NCI-H1092 treated with DMSO at 0.1 percent for 48 hours (cell line): ENCODE measurements at regions not wholly inside any gene's neighbourhood (a gene's known extent, or its start where the extent isn't known, plus 50 kb on each side); places are given as distances from the start of the nearest gene placed in this dataset.
"Not testable (repeated sequence)": the region's sequence is repeated elsewhere in the genome, so short reads cannot be mapped to it uniquely, and the experiment has no call there.

Source experiments
- DNase-seq: peaks from one replicate; lab custom pipeline; 2025; lab: John Stamatoyannopoulos, UW

- DNase-seq = no peak
Observed at GRCh38 chr11:109677876-109678275, 255.9 kb downstream of the C11orf87 start.

DNA sequence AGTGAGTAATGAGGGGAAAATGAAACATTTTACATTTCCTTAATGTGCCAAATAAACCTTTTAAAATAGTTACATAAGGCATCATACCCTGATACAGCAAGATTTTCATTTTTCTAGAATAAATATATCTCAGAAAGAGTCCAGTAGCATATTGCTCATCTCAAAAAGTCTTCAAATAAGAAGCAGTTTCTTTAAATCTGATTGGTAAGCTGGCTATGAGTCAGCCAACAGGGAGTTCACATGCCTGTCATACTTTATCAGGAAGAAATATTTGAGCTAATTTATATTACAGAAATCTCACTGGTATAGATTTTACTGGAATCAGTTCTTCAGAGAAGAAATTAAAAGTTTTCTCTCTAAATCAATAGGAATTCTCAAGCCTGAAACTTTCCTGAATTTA is 258.1 kb downstream of the C11orf87 start:
- no peak for DNase-seq

DNA sequence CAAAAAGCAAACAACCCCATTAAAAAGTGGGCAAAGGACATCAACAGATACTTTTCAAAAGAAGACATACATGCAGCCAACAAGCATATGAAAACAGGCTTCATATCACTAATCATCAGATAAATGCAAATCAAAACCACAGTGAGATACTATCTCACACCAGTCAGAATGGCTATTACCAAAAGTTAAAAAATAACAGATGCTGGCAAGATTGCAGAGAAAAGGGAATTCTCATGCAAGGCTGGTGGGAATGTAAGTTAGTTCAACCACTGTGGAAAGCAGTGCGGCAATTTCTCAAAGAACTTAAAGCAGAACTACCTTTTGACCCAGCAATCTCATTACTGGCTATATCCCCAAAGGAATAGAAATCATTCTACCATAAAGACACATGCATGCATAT is 260.8 kb downstream of the C11orf87 start:
- DNase-seq = not testable (repeated sequence)

DNA sequence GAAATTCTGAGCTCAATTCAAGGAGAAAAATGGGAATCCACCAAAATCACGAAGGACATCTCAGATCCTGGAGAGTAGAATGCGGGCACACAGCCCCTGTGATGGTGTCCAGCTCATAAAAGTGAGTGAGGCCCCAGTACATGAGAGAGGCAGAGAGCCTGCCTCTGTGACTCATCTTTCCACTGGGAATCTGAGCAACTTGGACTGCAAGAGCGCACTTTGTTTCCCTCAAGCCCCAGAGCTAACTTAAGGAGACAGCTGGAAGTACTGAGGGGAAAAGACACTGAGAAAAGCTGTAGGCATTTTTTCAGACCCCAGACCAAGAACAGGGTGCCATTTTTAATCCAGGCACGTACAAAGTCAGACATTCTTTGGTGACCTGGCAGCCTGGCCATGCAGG is 273.7 kb downstream of the C11orf87 start:
- no peak for DNase-seq

DNA sequence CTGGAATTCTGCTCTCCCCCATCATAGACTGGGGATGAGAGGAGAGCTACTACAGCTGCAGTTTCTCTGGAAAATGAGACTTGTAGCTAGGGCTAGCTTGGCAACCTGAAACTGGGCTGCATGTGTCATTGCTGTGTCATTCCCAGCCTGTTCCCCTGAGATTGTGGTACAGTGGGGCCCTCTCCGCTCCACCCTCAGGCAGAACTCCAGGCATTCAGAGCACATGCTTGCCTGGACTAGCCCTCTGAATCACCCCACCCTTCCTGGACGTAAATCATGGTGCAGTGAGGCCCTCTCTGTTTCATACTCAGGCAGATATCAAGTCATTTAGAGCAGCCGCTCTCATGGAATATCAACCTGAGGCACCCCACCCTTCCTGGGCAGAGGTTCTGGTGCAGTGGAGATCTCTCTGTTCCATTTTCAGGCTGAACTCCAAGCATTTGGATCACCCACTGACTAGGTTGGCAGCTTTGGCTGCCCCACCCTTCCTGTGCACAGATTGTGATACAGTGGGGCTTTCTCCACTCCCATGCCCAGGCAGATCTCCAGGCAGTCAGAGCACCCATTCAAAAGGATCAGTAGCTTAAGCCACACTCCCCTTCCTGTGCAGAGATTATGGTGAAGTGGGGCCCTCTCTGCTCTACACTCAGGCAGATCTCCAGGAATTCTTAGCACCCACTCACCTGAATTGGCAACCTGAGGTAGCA is 274.4 kb downstream of the C11orf87 start:
- DNase-seq = no peak

GRCh38 chr11:109697140-109697843 is 275.3 kb downstream of the C11orf87 start:
- DNase-seq = peak; percentile 65

DNA sequence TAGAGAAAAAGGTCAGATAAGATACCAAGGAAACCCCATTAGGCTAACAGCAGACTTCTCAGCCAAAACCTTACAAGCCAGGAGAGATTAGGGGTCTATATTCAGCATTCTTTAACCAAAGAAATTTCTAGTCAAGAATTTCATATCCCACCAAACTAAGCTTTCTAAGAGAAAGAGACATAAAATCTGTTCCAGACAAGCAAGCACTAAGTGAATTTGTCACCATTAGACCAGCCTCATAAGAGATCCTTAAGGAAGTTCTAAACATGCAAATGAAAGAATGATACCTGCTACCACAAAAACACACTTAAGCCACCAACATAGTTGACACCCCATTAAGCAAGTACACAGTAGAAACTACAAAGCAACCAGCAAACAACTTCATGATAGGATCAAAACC is 276.2 kb downstream of the C11orf87 start:
- no peak for DNase-seq

GRCh38 chr11:109704432-109704831 is 282.4 kb downstream of the C11orf87 start:
- DNase-seq = peak; percentile 21

GRCh38 chr11:109706945-109707344 is 285.0 kb downstream of the C11orf87 start:
- no peak for DNase-seq

- no peak for DNase-seq
Observed at GRCh38 chr11:109707411-109707810, 285.4 kb downstream of the C11orf87 start.

DNA sequence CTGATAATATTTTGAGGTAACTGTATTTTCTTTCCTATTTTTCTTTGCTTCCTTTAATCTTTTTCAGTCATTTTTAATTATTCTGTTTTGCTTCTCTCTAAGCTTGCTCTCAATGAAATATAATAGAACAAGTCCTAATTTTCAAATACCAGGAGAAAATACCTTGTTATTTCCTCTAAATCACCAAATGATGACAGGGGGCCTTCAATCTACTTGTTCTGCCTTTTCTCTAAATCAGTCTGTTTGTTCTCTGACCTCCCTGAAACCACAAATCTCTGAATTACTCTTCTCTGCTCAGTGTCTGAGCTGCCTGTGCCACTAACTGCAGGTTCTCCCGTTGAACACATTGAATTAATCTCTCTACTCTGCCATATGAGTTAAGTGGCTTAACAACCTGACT is 286.2 kb downstream of the C11orf87 start:
- DNase-seq = no peak

DNA sequence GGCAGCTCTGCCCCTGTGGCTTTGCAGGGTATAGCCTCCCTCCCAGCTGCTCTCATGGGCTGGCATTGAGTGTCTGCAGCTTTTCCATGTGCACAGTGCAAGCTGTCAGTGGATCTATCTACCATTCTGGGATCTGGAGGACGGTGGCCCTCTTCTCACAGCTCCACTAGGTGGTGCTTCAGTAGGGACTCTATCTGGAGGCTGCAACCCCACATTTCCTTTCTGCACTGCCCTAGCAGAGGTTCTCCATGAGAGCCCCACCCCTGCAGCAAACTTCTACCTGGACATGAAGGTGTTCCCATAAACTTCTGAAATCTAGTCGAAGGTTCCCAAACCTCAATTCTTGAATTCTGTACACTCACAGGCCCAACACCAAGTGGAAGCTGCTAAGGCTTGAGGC is 292.5 kb downstream of the C11orf87 start:
- not testable (repeated sequence) for DNase-seq

DNA sequence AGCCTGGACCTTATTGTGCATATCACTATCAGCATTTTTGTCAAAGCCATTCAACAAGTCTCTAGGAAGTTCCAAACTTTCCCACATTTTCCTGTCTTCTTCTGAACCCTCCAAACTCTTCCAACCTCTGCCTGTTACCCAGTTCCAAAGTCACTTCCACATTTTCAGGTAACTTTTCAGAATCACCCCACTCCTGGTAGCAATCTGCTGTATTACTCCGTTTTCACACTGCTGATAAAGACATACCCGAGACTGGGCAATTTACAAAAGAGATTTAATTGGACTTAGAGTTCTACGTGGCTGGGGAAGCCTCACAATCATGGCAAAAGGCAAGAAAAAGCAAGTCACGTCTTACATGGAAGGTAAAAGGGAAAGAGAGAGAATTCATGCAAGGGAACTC is 293.4 kb downstream of the C11orf87 start:
- not testable (repeated sequence) for DNase-seq

DNA sequence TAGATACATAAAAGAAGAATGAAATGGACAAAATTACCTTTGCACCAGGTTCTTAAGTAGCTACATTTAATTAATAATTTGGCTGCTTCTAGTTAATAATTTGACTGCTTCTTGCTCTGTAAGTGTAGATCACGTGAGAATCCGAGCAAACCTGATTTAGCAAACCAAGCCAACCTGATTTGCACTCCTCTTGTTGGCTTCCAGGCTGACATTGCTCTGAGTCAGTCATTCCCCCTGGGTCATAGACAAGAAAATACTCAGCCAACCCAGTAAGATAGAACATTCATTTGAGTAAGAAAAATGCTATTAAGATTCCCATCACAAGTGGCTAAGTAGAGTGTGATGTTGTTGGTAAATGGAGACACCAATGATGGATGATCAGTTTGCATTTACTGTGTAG is 304.1 kb downstream of the C11orf87 start:
- no peak for DNase-seq

- no peak for DNase-seq
Observed at GRCh38 chr11:109728056-109728455, 306.1 kb downstream of the C11orf87 start.

DNA sequence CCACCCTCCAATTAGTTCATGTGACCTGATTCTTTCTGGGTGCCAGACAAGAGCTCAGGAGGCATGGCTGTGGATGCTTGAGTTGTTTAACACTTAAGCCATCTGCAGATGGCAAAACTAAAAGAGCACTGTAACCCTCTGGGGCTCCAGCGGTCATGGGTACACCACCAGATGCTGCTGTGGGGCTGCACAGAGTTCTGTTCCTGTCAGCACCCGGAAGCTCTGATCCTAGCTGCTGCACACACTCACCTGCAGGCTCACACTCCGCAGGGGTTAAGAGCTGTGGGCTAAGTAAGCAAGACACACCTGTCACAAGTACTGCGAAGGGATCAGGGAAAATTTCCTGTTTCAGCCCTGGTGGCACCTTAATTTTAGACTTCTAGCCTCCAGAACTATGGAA is 307.8 kb downstream of the C11orf87 start:
- DNase-seq = no peak

GRCh38 chr11:109730669-109731068 is 308.7 kb downstream of the C11orf87 start:
- DNase-seq = no peak

GRCh38 chr11:109731451-109731850 is 309.5 kb downstream of the C11orf87 start:
- DNase-seq = no peak

DNA sequence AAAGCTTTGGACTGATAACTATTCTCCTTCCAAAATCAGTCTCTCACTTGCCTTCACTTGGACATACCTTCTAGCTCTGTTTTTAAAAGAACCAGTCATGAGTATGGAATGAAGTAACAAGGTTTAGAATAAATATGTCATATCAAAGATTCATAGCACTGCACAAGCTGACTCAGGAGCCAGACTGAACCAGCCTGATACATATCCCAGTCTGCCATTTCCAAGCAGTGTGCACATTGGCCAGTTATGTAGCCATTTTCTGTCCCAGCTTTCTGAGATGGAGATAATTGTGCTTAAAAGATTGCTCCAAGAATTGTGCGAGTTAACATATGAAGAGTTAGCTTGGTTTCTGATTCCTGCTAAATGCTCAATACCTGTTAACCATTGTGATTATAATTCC is 311.3 kb downstream of the C11orf87 start:
- no peak for DNase-seq

DNA sequence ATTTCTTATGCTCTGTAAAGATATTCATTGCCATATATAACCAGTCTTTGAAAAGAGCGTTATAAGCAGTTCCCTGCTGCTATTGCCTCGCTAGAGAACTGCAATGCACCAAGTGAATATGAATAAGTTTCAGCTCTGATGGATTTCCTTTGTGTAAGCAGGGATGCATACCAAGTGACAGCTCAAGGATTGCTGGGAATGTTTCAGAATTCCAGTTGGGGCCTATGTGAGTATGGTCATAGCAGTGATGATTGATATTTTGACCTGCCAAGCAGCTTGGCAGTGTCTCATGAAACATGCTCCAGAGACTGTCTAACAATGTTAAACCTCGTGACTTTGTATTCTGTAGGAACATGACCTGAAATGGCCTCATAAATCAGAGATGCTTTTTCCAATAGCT is 312.6 kb downstream of the C11orf87 start:
- DNase-seq = no peak

DNA sequence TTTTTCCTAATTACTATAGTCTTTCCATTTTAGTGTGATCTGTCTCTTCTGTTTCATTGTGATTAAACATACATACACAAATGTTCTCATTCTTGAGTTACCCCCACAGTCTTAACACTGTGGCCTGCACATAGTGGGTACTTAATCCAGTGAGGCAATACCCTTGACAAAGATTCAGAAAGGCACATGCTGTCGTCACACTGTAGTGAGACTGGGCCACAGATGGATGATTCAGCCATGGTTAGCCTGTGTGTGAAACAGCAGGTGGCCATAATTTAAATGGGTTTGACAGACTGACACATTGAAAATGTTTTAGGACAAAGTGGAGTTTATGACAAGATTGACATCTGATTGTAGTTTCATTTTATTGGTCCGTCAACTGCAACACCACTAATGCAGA is 313.1 kb downstream of the C11orf87 start:
- no peak for DNase-seq

GRCh38 chr11:109739379-109739778 is 317.4 kb downstream of the C11orf87 start:
- DNase-seq = no peak

DNA sequence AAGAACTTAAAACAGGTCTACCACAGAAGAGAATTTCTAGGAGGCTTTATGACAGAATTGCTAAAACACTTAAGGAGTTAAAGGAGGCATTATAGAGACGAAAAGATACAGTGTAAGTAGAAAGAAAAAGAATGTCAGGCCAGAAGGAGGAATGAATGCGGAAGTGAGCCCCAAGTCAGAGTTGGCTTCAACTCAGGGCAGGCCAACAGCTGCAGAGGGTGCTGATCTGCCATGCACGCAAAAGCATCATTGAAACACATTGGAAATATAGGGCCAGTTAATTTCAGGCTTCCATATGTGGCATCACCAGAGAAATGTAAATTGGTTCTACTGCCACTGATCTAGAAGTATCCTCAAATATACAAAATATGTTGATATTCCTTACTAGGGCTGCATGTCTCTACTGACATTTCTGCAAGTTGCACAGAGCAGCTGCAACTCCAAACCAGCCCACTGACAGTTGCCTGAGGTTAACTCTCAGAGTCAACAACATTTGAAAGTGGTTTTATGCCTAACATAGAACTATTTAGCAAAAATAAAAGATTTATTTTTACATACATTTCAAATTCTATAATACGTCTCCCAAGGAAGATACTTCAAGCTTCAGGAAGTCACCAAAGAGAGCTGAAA is 324.1 kb downstream of the C11orf87 start:
- no peak for DNase-seq
